NCI-H2196 treated with DMSO at 0.1 percent for 48 hours (cell line): ENCODE measurements at regions not wholly inside any gene's neighbourhood (a gene's known extent, or its start where the extent isn't known, plus 50 kb on each side); places are given as distances from the start of the nearest gene placed in this dataset.

Experiments used
- DNase-seq: peaks from one replicate; lab custom pipeline; 2025; ENCODE audit not compliant: unreplicated experiment; lab: John Stamatoyannopoulos, UW

DNA sequence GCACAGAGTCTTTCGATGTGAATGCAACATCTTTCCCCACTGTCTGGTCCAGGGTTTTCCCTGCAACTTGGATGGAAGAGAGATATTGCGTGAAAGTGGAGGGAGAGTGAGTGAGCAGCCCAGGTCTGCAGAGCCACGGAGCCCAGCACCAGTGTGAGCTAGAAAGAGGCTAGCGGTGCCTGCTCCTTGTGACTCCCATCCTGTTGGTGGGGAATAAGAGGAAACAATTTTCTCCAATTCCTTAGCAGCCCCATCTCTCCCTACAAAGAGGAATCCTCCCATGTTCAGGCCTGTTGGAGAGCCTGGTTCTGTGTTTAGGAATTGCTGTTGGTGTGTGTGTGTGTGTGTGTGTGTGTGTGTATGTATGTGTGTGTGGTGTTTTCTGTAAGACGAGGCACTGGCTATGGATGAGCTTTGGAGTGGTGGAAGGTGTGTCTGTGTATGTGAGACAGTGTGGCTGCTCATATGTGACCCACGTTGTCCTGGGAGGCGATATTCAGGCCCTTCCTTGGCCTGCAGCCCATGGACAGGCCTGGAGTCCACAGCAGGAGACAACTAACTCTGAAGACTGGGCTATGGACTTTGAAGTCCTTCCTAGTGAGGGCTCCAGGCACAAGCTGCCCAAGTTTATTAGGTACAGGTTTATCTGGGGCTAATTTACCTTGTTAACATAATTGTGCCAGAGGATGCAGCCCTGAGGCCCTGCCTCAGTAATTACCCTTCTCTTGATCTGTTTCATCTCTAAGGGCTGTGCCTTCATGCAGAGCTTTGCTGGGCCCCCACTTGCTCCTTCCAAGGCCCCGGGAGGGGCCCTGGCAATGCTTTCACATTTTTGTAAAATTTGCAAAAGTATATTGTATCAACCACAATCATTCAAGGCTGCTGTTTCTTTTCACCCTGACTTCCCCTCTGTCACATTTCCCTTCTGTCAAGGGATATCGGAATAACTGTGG lies 88.6 kb upstream of the HAAO start:
- DNase-seq, result no peak

DNA sequence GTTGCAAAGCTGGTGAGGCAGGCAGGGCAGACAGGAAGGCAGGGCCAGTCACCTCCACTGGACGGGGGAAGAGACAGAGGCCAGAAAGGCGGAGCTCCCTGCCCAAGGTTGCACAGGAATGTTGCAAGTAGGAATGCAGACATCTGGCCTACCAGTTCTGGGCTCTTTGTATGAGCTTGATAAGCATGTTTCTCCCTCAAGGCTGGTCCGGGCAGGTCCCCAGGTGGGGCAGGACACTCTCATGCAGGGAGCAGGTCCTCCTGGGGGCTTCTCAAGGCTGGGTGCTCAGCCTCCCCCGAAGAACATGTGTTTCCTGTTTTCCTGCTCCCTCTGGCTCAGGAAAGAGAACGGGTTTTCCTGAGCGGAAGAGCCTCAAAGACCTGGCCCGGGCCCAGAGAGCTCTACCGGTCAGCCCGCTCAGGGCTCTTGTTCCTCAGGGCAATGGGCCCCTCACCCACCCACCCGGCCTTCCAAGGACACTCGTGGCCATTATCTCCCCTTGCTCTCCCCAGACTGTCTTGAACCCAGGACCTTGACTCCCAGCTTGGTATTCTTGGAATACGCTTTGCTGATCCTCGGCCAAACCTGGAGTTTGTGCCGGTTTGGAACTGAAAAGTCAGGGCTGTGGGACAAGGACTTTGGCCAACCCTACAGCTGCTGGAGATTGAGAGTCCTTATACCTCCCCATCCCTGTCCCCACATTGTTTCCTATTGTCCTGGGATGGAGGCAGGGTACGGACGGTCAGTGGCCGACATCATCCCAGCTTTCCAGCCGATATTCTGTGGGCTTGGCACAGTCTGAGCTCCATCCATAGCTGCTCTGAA lies 87.7 kb upstream of the HAAO start:
- DNase-seq, result no peak

DNA sequence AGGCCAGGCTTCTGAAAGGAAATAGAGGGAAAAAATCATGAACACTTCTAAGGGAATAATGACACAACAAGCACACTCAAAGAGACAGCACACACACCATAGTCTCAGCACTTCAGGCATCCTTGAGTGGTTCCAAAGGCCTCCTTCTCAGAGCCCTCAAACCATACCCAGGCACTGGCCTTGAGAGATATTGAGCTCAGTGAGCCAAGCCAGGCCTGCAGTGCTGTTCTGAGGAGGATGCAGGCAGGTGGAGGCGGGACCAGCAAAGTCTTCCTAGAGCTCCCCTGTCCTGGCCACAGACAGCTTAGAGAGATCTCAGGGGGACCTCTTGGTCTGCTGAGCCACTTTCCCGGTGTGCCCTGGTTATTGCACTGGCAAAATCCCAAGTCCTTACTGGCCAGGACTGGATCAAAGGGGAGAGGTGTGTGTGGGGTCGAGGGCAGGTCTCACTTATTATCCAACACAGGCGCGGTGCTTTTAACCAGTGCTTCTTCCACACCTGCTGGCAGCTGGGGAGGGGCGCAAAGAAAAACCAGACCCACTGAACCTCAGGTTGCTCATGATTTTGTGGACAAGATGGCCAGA lies 86.8 kb upstream of the HAAO start:
- DNase-seq, result no peak

DNA sequence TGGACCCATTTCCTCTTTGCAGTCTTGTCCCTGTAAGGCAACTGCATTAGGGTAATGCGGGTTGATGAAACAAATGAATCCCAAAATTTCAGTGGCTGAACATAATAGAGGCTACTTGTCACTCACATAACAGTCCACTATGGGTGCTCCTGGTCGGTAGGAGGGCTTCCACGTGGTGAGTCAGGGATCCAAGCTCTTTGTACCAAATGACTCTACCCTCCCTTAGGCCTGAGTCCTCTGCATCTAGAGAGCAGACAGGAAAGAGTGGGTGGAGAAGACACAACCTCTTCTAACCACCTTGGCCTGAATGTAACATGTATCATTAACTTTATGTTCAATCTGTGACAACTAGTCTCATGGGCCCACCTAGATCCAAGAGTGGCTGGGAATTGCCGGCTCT lies 86.2 kb upstream of the HAAO start:
- DNase-seq, result no peak

DNA sequence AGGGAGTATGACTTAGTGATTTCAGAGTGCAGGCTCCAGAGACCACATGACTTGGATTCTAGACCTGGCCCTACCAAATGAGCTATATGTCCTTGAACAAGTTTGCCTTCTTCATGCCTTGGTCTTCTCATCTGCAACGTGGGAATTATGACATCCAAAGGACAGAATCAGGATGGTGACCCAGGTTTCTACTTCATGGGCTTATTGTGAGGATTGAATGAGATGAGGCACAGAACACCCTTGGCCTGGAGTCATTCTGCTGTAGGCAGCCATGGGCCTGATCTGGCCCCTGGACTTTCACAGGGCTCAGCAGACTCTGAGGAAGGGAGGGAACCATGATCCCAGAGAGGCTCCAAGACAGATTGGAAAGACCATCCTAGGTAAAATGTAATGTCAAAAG lies 85.6 kb upstream of the HAAO start:
- no peak for DNase-seq

DNA sequence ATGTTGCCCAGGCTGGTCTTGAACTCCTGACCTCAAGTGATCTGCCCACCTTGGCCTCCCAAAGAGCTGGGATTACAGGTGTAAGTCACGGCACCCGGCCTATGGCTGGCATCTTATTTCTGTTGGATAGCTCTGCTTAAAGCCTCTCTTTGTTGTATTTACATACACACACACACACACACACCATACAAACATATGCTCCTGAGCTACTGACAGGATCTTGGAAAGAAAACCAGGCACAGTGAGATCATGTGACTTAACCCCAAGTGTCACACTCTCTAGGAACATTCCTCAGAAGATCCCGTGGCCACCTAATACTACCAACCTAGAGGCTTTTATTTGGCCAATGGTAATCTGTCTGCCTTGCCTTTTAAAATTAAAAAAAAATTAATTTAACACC lies 85.1 kb upstream of the HAAO start:
- no peak for DNase-seq

DNA sequence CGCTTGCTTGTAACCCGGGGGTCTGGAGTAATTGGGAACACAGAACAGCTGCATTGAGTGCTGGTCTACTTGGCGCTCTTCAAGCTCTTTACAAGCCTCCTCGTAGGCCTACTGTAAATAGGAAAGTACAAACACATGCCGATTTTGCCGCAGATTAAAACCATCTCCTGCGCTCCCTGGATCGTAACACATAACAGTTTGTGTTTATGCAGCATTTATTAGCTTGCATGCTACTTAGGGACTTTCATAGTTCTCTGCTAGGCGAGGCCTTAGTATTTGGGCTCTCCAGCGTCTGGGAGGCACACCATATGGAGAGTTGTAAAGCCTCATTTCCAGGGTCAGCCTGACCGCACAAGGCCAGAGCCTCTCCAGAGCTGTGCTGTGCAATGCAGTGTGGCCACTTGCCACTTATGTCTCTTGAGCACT lies 84.0 kb upstream of the HAAO start:
- no peak for DNase-seq

DNA sequence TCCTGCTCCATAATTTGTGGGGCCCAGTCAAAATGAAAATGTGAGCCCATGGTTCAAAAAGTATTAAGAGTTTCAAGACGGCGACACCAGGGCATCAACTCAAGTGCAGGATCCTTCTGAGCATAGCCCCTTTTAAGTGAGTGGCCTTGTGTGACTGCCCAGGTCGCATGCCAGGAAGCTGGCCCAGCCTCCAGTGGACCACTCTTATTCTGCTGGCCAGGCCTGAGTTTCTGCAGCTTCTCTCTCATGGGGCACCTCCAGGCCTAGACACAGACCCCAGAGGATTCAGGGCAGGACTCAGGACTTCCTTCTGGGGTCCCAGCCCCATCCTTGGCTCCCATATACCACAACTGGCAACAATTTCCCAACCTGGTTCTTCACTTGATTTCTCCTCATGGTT lies 83.5 kb upstream of the HAAO start:
- no peak for DNase-seq

DNA sequence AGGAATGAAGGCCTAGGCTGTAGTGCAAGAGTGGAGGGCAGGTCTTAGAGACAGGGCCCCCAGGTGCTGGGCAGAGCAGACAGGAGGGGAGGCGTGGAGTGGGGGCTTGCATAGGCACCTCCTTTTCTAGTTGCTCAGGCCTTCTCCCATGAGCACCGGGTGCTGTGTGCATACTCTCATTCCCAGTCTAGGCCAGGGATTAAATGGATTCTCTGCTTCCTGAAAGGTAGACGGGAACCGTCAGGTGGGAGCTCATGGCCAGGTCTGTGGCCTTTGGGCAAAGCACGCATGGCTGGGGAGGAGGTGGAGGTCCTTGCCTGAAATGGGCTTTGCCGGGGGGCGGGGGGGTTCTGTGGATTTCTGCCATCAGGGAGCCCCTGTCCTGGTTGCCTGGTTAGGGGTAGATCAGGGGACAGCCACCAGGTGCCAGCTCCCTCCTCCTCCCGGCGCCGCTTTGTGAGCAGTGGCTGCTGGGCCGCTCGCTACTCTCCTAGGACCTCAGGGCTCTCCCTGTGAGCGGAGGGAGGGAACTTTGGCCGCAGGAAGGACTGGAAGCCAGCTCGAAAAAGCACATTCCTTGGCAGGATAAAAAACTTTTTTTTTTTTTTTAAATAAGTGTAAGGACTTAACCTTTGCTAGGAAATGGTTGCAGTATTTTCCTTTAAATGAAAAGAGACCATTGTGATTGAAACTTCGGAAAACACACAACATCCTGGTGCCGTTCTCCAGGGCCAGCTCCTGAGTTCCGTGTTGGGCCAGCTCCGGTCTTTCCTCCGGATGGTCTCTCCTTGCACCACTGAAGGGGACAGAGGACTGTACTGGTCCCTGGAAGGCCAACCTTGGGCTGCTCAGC lies 82.8 kb upstream of the HAAO start:
- DNase-seq, result no peak

DNA sequence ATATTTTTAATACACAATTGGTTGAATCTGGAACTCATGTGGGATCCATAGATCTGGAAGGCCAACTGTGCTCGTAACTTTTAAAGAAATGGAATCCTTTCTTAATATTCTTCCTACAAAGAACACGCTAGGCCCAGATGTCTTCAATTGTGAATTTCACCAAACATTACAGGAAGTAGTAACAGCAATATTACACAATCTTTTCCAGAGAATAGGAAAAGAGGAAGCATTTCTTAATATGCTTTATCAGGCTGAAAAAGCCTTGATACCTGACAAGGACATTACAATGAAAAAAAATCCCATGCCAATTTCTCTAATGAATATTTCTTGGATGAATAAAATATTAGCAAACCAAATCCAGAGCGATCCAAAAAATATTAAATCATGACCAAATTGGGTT lies 80.3 kb upstream of the HAAO start:
- no peak for DNase-seq

DNA sequence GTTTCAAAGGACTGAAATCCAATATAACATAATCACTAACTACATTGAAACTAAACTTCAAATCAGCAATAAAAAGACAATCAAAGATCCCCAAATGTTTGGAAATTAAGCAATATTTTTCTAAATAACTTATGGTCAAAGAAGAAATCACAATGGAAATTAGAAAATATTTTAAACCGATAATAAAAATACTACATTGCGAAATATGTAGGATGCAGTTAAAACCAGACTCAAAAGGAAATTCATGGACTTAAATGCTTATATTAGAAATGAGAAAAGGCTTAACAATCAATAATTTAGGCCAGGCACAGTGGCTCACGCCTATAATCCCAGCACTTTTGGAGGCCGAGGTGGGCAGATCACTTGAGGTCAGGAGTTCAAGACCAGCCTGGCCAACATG lies 79.0 kb upstream of the HAAO start:
- DNase-seq, result no peak

DNA sequence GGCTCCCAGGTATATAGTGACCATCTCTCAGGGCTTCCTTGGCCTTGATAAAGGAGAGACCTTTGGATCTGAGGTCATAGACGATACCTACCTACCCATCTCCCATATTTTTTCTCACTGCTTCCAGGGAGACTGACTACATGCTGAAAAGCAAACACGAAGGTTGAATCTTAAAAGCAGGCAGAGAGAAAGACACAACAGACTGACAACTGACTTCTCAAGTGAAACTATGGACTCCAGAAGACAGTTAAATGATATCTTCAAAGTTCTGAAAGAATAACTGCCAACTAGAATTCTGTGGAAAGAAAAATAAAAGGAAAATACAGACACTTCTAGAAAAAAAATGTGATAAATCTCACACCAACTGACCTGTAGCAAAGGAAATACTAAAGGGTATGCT lies 76.5 kb upstream of the HAAO start:
- no peak for DNase-seq

DNA sequence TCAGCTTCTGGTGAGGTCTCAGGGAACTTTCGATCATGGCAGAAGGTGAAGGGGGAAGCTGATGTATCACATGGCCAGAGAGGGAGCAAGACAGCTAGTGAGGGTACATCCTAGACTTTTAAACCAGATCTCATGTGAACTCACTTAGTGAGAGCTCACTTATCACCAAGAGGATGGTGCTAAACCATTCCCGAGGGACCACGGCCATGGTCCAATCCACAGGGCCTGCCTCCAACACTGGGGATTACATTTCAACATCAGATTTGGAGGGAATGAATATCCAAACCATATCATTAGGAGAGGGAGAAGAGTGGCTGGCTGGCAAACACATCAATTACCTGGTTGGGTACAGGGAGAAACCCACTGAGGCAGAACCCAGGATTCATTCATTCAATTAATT lies 75.7 kb upstream of the HAAO start:
- no peak for DNase-seq

DNA sequence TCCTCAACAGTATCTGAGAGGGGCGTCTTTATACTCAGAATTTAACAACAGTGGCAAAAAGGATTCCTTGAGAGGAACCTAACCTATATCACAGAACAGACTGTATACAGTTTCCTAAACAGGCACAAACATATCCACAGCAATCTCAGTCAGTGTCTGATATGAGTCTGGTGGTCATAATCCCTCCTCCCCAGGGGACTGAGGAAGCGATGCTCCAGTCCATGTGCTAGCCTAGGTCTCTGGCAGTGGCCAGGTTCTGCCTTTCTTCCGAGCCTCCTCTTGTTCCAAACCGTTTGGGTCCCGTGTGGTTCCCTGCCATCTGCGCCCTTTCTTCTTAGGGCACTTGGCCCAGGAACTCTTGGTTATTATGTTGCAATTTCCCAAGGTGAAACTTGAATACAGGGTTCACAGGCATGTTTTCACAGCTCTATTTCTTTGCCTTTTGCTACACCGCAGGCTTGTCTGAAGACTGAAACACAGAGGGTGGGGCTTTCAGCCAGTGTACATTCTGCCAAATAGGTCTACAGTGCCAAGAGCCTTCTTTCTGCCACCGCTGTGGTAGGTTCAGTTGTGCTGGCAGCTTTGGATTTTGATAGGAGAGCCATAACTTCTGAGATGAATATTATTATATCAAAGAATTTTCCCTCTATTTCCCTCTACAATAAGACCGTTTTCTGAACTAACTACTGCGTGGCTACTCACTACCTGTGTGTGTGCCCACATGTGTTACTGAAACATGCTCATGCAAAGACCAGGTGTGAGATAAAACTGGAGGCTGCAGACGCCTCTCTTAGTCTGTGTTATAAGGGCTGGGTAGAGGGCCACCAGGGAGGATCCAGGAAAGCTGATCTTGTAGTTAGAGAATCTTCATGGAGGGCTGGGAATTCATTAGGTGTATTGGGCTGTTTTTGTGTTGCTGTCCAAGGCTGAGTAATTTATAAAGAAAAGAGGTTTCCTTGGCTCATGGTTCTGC lies 75.0 kb upstream of the HAAO start:
- DNase-seq, result no peak

DNA sequence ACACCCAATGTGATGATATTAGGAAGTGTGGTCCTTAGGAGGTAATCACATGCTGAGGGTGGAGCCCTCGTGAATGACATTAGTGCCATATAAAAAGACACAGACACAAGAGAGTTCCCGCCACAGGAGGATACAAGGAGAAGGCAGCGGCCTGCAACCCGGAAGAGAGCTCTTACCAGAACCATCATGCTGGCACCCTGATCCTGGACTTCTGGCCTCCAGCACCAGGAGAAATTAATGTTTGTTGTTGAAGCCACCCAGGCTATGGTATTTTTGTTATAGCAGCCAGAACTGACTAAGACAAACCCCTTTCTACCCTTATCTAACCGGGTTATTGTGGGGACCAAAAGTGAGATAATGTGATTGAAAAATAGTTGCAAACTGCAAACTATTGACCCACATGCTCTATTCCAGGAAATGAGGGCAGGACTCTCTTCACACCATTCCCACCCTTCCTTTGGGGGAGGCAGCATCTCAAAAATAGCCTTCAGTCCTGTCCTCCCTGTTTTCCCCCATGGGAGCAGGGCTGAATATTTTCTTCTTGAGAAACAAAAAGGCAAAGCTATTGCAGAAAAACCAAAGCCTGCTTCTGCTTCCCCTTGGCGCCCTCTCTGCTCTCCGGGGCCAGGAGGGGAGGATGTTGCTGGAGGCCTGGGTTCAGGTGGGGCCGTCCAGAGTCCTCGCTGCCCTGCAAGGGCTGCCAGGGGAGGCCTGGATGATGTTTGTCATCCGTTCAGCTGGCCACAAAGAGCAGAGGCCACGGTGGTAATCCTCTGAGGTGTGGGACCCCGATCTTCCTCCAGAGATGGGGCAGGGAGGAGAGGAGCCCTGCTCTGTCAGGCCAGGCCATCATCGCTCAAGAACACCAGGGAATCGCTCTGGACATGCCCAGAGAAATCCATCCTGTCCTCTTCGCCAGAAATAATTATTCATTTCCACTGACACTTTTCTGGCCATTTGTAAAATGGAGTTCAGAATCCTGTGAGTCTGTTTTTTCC lies 73.8 kb upstream of the HAAO start:
- DNase-seq, result no peak

DNA sequence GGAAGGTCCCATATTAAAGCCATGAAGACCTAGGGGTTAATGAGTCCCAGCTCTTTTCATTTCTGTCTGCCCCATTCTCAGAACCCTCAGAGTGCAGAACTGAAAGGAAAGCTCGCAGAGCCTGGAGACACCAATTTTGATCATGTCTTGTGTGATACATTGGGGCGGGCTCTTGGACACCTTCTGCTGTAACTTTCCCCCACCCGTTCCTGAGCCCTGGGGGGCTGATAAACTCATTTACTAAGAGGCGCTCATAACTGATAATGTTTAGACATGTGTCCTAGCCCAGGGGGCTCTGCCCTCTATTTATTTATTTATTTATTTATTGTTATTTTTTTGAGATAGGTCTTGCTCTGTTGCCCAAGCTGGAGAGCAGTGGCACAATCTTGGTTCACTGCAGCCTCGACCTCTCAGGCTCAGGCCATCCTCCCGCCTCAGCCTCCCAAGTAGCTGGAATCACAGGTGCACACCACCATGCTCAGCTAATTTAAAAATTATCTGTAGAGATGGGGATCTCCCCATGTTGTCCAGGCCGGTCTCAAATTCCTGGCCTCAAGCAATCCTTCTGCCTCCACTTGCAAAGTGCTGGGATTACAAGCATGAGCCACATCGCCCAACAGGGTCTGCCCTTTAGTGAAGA lies 72.4 kb upstream of the HAAO start:
- DNase-seq, result no peak

DNA sequence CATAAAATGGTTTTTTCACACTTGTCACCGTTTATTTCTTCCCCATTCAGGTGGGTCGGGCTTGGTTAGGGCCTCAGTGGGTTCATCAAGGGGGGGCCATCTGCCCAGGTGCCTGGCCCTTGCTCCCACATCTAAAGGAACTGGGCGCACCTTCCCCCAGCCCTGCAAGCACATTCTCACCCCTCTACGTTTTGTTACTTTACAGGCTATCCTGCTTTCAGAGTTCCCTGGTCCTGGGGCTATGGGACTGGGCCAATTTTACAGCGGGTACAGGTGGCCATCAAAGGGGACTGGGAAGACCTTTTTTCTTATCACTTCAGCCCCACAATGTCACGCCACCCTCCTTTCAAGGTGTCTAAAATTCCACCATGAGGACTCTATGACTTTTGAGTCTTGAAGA lies 71.8 kb upstream of the HAAO start:
- no peak for DNase-seq

DNA sequence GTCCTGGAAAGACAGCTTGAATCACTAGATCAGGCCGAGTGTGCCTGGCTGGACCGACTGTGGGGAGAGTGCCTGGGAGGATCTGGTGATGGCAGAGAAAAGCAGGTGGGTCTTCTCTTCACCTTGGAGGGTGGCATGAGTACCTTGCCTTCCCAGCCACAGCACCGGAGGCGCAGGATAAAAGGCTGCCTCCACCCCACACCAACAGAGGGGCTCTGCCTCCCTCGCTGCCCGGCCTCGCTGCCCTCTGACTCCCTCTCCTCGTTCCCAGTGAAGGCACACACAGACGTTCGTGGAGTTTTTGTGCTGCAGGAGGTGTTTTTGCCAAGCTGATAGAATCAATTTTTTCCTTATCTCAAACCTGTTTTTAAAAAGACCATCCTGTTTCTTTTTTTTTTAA lies 71.4 kb upstream of the HAAO start:
- no peak for DNase-seq
